Epidermal melanocyte (primary cell): ENCODE measurements at regions not wholly inside any gene's neighbourhood (a gene's known extent, or its start where the extent isn't known, plus 50 kb on each side); places are given as distances from the start of the nearest gene placed in this dataset.
"Not testable (repeated sequence)": the region's sequence is repeated elsewhere in the genome, so short reads cannot be mapped to it uniquely, and the experiment has no call there.

Experiments
- DNase-seq: peaks from one replicate; pipeline ENCODE4 v3.0.0; 2011; ENCODE audit warnings: low spot score; ENCODE audit not compliant: insufficient read length

GRCh38 chr1:91098299-91098906 is 76.6 kb upstream of the ZNF644 start:
- DNase-seq: no peak

- DNase-seq: not testable (repeated sequence)
Measured at GRCh38 chr1:91095321-91095720, 73.5 kb upstream of the ZNF644 start.

GRCh38 chr1:91092503-91092902 is 70.7 kb upstream of the ZNF644 start:
- no peak for DNase-seq

GRCh38 chr1:91091812-91092211 is 70.0 kb upstream of the ZNF644 start:
- no peak for DNase-seq

GRCh38 chr1:91080650-91081049 is 58.8 kb upstream of the ZNF644 start:
- no peak for DNase-seq

GRCh38 chr1:91078859-91079258 is 57.0 kb upstream of the ZNF644 start:
- no peak for DNase-seq

GRCh38 chr1:91076834-91077233 is 55.0 kb upstream of the ZNF644 start:
- DNase-seq: no peak

GRCh38 chr1:91075233-91076135 is 53.6 kb upstream of the ZNF644 start:
- no peak for DNase-seq

GRCh38 chr1:91073299-91073698 is 51.5 kb upstream of the ZNF644 start:
- DNase-seq: no peak

GRCh38 chr1:91071838-91072237 is 50.0 kb upstream of the ZNF644 start:
- DNase-seq: no peak
